ENCODE measurements at regions not wholly inside any gene's neighbourhood (a gene's known extent, or its start where the extent isn't known, plus 50 kb on each side); places are given as distances from the start of the nearest gene placed in this dataset.

DNA sequence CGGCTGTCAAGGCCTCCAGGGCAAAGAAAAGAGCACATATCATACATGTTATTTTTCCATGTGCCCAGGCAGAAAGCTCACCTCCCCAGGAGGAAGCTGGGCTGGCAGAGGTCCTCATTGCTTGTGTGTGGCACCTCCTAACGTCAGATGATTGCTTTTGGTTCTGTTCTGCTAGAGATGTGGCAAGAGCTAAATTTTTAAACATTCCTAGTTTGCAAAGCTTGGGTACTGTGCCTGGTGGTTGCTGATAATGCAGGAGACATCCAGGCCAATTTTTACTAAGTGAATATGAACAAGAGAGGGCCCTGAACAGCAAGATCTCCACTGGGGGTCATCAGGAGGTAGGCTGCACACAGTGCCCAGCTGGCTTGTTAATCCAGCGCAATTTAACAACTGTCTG lies 93.9 kb downstream of the TBX19 start:
- WGBS (ENCODE audit: insufficient coverage), result 76% methylated on average over 2 of the region's 3 CpGs
- Mint-ChIP-seq H3K36me3 (no peaks in the 10 kb centered on the region), H3K27ac (no peak overlapping the region), H3K4me1 (peaks cover 1% of the 10 kb centered on the region), H3K27me3 (ENCODE audit: low read depth in 3 of 3) (peaks cover 1 to 8% (median 1%) of the 10 kb centered on the region in 3 donors), H3K4me3 (no peak overlapping the region), H3K9me3 (peaks cover 0 to 3% (median 0%) of the 10 kb centered on the region in 7 donors)
- Histone ChIP-seq H2AFZ (ENCODE audit: insufficient read depth, low read depth, low read length, poor library complexity, severe bottlenecking) (no peak overlapping the region), H3K4me3 (replicated peaks in 1 of 3; ENCODE audit: low read depth in 2 of 3, low read length in 3 of 3) (no peak overlapping the region), H4K20me1 (ENCODE audit: insufficient read depth, low read length) (no peaks in the 10 kb centered on the region), H3K27ac (ENCODE audit: low read depth in 1 of 2, low read length in 2 of 2) (no peak overlapping the region), H3K4me1 (ENCODE audit: control insufficient read depth in 1 of 2, insufficient read depth in 2 of 2, low read length in 2 of 2) (no peaks in the 10 kb centered on the region), H3K36me3 (replicated peaks in 1 of 2; ENCODE audit: control insufficient read depth in 1 of 2, insufficient read depth in 2 of 2, low read length in 2 of 2) (no peaks in the 10 kb centered on the region), H3K4me2 (replicated peaks; ENCODE audit: extremely low read depth, low read length, poor library complexity, severe bottlenecking) (no peak overlapping the region), H3K79me2 (ENCODE audit: insufficient read depth, low read length) (no peaks in the 10 kb centered on the region), H3K27me3 (ENCODE audit: control insufficient read depth in 2 of 2, insufficient read depth in 2 of 2, low read length in 2 of 2) (no peaks in the 10 kb centered on the region), H3K9ac (ENCODE audit: insufficient read depth, low read length, poor library complexity, severe bottlenecking) (no peak overlapping the region), H3K9me3 (replicated peaks in 1 of 2; ENCODE audit: control insufficient read depth in 1 of 2, insufficient read depth in 1 of 2, low read length in 2 of 2) (no peaks in the 10 kb centered on the region)
- TF ChIP-seq, protein P1, sequence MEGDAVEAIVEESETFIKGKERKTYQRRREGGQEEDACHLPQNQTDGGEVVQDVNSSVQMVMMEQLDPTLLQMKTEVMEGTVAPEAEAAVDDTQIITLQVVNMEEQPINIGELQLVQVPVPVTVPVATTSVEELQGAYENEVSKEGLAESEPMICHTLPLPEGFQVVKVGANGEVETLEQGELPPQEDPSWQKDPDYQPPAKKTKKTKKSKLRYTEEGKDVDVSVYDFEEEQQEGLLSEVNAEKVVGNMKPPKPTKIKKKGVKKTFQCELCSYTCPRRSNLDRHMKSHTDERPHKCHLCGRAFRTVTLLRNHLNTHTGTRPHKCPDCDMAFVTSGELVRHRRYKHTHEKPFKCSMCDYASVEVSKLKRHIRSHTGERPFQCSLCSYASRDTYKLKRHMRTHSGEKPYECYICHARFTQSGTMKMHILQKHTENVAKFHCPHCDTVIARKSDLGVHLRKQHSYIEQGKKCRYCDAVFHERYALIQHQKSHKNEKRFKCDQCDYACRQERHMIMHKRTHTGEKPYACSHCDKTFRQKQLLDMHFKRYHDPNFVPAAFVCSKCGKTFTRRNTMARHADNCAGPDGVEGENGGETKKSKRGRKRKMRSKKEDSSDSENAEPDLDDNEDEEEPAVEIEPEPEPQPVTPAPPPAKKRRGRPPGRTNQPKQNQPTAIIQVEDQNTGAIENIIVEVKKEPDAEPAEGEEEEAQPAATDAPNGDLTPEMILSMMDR (IDR thresholded peaks at IDR 0.05), result no peak
- no peak for DNase-seq
- intact Hi-C loops (cut with micrococcal nuclease), result no loop called here

DNA sequence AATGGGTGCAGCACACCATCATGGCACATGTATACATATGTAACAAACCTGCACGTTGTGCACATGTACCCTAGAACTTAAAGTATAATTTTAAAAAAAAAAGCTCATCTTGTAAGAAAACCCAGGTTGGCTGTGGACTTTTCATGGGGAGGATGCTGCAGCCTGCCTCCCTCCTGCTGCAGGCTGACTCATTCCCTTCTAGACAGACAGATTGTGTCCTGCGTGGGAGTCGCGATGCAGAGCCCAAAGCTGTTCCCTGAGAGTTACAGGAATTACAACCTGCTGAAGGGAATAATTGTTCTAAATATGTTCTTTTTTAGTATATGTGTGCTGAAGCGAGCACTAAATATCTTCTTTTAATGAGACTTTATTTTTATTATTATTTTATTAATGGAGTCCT lies 93.2 kb downstream of the TBX19 start:
- Mint-ChIP-seq H3K27me3 (ENCODE audit: low read depth in 3 of 3) (peaks cover 1 to 8% (median 1%) of the 10 kb centered on the region in 3 donors), H3K4me3 (no peak overlapping the region), H3K36me3 (no peaks in the 10 kb centered on the region), H3K4me1 (peaks cover 1% of the 10 kb centered on the region), H3K27ac (no peak overlapping the region), H3K9me3 (no peaks in the 10 kb centered on the region)
- Histone ChIP-seq H3K4me3 (replicated peaks in 1 of 3; ENCODE audit: low read depth in 2 of 3, low read length in 3 of 3) (no peak overlapping the region), H3K9ac (ENCODE audit: insufficient read depth, low read length, poor library complexity, severe bottlenecking) (no peak overlapping the region), H3K27ac (ENCODE audit: low read depth in 1 of 2, low read length in 2 of 2) (no peak overlapping the region), H3K4me2 (replicated peaks; ENCODE audit: extremely low read depth, low read length, poor library complexity, severe bottlenecking) (no peak overlapping the region), H3K4me1 (ENCODE audit: control insufficient read depth in 1 of 2, insufficient read depth in 2 of 2, low read length in 2 of 2) (no peaks in the 10 kb centered on the region), H3K36me3 (replicated peaks in 1 of 2; ENCODE audit: control insufficient read depth in 1 of 2, insufficient read depth in 2 of 2, low read length in 2 of 2) (no peaks in the 10 kb centered on the region), H3K27me3 (ENCODE audit: control insufficient read depth in 2 of 2, insufficient read depth in 2 of 2, low read length in 2 of 2) (no peaks in the 10 kb centered on the region), H4K20me1 (ENCODE audit: insufficient read depth, low read length) (no peaks in the 10 kb centered on the region), H2AFZ (ENCODE audit: insufficient read depth, low read depth, low read length, poor library complexity, severe bottlenecking) (no peak overlapping the region), H3K9me3 (replicated peaks in 1 of 2; ENCODE audit: control insufficient read depth in 1 of 2, insufficient read depth in 1 of 2, low read length in 2 of 2) (no peaks in the 10 kb centered on the region), H3K79me2 (ENCODE audit: insufficient read depth, low read length) (no peaks in the 10 kb centered on the region)
- TF ChIP-seq, protein P1 (IDR thresholded peaks at IDR 0.05), result no peak
- DNase-seq, result no peak
- intact Hi-C loops (cut with micrococcal nuclease), result no loop called here
- WGBS (ENCODE audit: insufficient coverage), result no CpG with 5 or more reads among the region's 5 CpGs

All from CD14-positive monocyte (primary cell).